Endodermal cell (in vitro differentiated cells): ENCODE measurements at regions not wholly inside any gene's neighbourhood (a gene's known extent, or its start where the extent isn't known, plus 50 kb on each side); places are given as distances from the start of the nearest gene placed in this dataset.

ENCODE experiments used
- DNase-seq: peaks from one replicate; pipeline ENCODE4 v3.0.0-alpha.2; 2017
- H3K27ac ChIP-seq: 2 replicates; pipeline ENCODE4 v1.5.1; 2013; ENCODE audit warnings: mild to moderate bottlenecking, low read depth, low read length, moderate library complexity
- H3K27me3 ChIP-seq: 2 replicates; pipeline ENCODE4 v1.6.1; 2013; ENCODE audit warnings: mild to moderate bottlenecking, low read length, moderate library complexity; ENCODE audit not compliant: insufficient read depth, control insufficient read depth, poor library complexity, severe bottlenecking
- H3K36me3 ChIP-seq: 2 replicates; pipeline ENCODE4 v1.7.0; 2013; ENCODE audit warnings: mild to moderate bottlenecking, low read length, moderate library complexity; ENCODE audit not compliant: control insufficient read depth, insufficient read depth
- H3K4me1 ChIP-seq: one replicate; pipeline ENCODE4 v1.7.0; 2013; ENCODE audit warnings: low read length; ENCODE audit not compliant: control insufficient read depth, insufficient read depth
- H3K4me3 ChIP-seq: 2 replicates; pipeline ENCODE4 v1.5.1; 2013; ENCODE audit warnings: mild to moderate bottlenecking, low read length, moderate library complexity
- H3K9ac ChIP-seq: 2 replicates; pipeline ENCODE4 v1.6.1; 2013; ENCODE audit warnings: mild to moderate bottlenecking, low read length, moderate library complexity; ENCODE audit not compliant: poor library complexity, severe bottlenecking; ENCODE audit errors: extremely low read depth
- H3K9me3 ChIP-seq: 2 replicates; pipeline ENCODE4 v1.6.1; 2013; ENCODE audit warnings: mild to moderate bottlenecking, low read length, moderate library complexity; ENCODE audit not compliant: control insufficient read depth
- H3K27ac Mint-ChIP-seq: 2 replicates; pipeline ENCODE4 v1.8.0; 2020; ENCODE audit warnings: mixed read lengths
- H3K27me3 Mint-ChIP-seq: 2 replicates; pipeline ENCODE4 v1.8.0; 2021; ENCODE audit warnings: mild to moderate bottlenecking, mixed read lengths; ENCODE audit not compliant: insufficient read depth
- H3K36me3 Mint-ChIP-seq: 2 replicates; pipeline ENCODE4 v1.8.0; 2020; ENCODE audit warnings: low read depth, mixed read lengths
- H3K4me1 Mint-ChIP-seq: 2 replicates; pipeline ENCODE4 v1.8.0; 2020; ENCODE audit warnings: mixed read lengths
- H3K4me3 Mint-ChIP-seq: 2 replicates; pipeline ENCODE4 v1.8.0; 2020; ENCODE audit warnings: mild to moderate bottlenecking, moderate library complexity, mixed read lengths
- H3K9me3 Mint-ChIP-seq: 2 replicates; pipeline ENCODE4 v1.8.0; 2020; ENCODE audit warnings: mild to moderate bottlenecking, mixed read lengths
- CTCF ChIP-seq: fragments of 200-600 bp; sonication (generic); conservative IDR thresholded peaks from 2 replicates; pipeline ENCODE4 v1.5.0; 2021; ENCODE audit warnings: antibody characterized with exemption, mild to moderate bottlenecking
- WGBS, 2 experiments: methylation state at CpG; one replicate each; pipeline versions ENCODE4 v1.1.5 to v1.1.7; 2013; ENCODE audit warnings: missing lambda C conversion rate in 2 of 2, mixed read lengths in 1 of 2; ENCODE audit not compliant: insufficient coverage in 1 of 2, insufficient read length in 1 of 2; 5-methylcytosine and 5-hydroxymethylcytosine counted together

GRCh38 chr15:35304389-35304788, 219.3 kb upstream of the NANOGP8 start:
- Mint-ChIP-seq H3K4me3 (no peak overlapping the region), H3K4me1 (peaks cover 16% of the 10 kb centered on the region), H3K27me3 (no peaks in the 10 kb centered on the region), H3K9me3 (no peaks in the 10 kb centered on the region), H3K27ac (no peak overlapping the region), H3K36me3 (no peaks in the 10 kb centered on the region)
- Histone ChIP-seq H3K36me3 (no peaks in the 10 kb centered on the region), H3K4me1 (peaks cover 2% of the 10 kb centered on the region), H3K4me3 (no peak overlapping the region), H3K27ac (no peak overlapping the region), H3K9me3 (no peaks in the 10 kb centered on the region), H3K27me3 (no peaks in the 10 kb centered on the region), H3K9ac (no peak overlapping the region)
- DNase-seq = no peak
- WGBS, 2 experiments = 89 to 100% methylated on average over 1 to 2 of the region's 2 CpGs
- TF ChIP-seq CTCF = no peak

- no peak overlapping the region for H3K4me3 Mint-ChIP-seq
- H3K4me3 ChIP-seq = no peak overlapping the region
- TF ChIP-seq CTCF = no peak
- no peak for DNase-seq
- no peaks in the 10 kb centered on the region for H3K4me1 ChIP-seq
- no peaks in the 10 kb centered on the region for H3K9me3 ChIP-seq
- H3K27ac Mint-ChIP-seq = no peak overlapping the region
- no peaks in the 10 kb centered on the region for H3K36me3 ChIP-seq
- H3K4me1 Mint-ChIP-seq = peaks cover 7% of the 10 kb centered on the region
- H3K9me3 Mint-ChIP-seq = no peaks in the 10 kb centered on the region
- H3K27me3 Mint-ChIP-seq = no peaks in the 10 kb centered on the region
- no peak overlapping the region for H3K27ac ChIP-seq
- H3K36me3 Mint-ChIP-seq = no peaks in the 10 kb centered on the region
- WGBS, 2 experiments = 83 to 100% methylated on average over 1 of the region's 1 CpG
- no peaks in the 10 kb centered on the region for H3K27me3 ChIP-seq
- H3K9ac ChIP-seq = no peak overlapping the region
Observed at GRCh38 chr15:35302334-35302733, 217.2 kb upstream of the NANOGP8 start.

- H3K4me3 ChIP-seq = no peak overlapping the region
- no peak for TF ChIP-seq CTCF
- Mint-ChIP-seq H3K36me3 (no peaks in the 10 kb centered on the region), H3K4me3 (no peak overlapping the region), H3K27ac (no peak overlapping the region), H3K4me1 (no peaks in the 10 kb centered on the region), H3K9me3 (no peaks in the 10 kb centered on the region), H3K27me3 (no peaks in the 10 kb centered on the region)
- no peak overlapping the region for H3K9ac ChIP-seq
- 100% methylated on average over 1 of the region's 2 CpGs; no CpG with 5 or more reads in 1 of the 2 experiments for WGBS, 2 experiments
- no peaks in the 10 kb centered on the region for H3K36me3 ChIP-seq
- H3K9me3 ChIP-seq = no peaks in the 10 kb centered on the region
- H3K27me3 ChIP-seq = no peaks in the 10 kb centered on the region
- H3K27ac ChIP-seq = no peak overlapping the region
- DNase-seq = no peak
- no peaks in the 10 kb centered on the region for H3K4me1 ChIP-seq
Observed at GRCh38 chr15:35301088-35301487, 216.0 kb upstream of the NANOGP8 start.
